Stimulated activated CD8-positive, alpha-beta memory T cell treated with anti-CD3 and anti-CD28 coated beads, Interleukin-4, amount 100 ng/mL, for 48 hours (primary cell): ENCODE measurements at regions not wholly inside any gene's neighbourhood (a gene's known extent, or its start where the extent isn't known, plus 50 kb on each side); places are given as distances from the start of the nearest gene placed in this dataset.
"Not testable (repeated sequence)": the region's sequence is repeated elsewhere in the genome, so short reads cannot be mapped to it uniquely, and the experiment has no call there.

ENCODE experiments used
- DNase-seq: peaks from one replicate; pipeline ENCODE4 v3.0.0-alpha.2; 2020

DNA sequence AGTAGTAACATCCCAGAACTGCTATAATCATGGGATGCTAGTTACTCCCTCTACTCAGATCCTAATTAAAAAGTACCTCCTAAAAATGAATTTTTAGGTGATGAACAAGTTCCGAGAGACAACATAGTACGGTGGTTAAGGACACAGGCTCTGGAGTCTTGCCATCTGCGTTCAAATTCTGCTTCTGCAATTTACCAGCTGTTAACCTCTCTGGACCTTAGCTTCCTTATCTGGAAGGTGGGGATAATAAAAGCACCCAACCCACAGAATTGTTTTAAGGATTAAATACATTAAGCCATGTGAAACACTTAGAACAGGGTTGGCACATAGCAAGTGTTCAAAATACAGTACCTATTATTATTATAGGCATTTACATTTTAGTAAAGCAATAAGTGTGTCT lies 77.5 kb upstream of the XPA start:
- DNase-seq = no peak

DNA sequence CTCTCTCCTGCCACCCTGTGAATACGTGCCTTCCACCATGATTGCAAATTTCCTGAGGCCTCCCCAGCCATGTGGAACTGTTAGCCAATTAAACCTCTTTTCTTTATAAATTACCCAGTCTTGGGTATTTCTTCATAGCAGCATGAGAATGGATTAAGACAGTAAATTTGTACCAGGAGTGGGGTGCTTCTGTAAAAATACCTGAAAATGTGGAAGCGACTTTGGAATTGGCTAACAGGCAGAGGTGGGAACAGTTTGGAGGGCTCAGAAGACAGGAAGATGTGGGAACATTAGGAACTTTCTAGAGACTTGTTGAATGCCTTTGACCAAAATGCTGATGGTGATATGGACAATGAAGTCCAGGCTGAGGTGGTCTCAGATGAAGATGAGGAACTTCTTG lies 74.3 kb upstream of the FOXE1 start:
- DNase-seq = not testable (repeated sequence)

DNA sequence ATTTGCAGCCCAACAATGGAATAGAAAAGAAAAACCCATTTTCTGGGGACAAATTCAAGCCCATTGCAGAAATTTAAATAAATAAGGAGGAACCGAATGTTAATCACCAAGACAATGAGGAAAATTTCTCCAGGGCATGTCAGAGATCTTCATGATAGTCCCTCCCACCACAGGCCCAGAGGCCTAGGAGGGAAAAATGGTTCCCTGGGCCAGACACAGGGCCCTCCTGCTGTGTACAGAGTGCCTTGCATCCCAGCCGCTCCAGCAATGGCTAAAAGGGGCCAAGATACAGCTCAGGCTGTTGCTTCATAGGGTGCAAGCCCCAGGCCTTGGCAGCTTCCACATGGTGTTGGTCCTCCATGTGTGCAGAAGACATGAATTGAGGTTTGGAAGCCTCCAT lies 73.4 kb upstream of the FOXE1 start:
- no peak for DNase-seq

DNA sequence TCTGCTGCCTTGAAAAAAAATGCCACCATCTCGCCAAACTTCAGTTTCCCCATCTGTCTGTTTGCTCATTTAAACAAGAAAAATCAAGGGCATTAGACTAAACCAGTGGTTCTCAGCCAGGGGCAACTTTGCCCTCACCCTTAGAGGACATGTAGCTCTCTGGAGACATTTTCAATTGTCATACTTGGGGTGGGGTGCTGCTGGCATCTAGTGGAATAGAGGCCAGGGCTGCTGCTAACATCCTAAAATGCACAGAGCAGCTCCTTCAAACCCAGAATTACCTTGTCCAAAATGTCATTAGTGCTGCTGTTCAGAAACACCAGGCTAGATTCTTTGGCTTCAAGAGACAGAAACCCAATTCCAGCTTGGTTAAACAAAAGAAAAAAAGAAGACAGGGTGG lies 71.1 kb upstream of the FOXE1 start:
- no peak for DNase-seq

DNA sequence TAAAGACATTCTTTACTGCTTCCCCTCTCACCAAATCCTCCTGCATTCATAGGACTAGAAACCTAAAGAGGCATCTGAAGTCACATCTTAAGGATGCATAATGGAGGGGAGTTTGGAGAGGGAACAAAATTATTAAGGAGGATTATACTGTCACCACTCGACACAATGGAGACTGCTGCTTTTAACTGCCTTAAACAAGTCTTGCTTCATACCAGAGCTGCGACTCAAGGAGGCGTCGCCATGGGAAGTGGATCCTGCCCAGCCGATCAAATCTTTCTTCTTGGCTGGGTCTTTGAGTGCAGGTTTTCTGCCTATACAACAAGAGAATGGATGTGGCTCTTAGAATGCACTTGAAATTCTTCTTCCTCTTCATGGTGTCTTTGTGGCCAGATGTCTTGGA lies 66.7 kb upstream of the FOXE1 start:
- DNase-seq = no peak

DNA sequence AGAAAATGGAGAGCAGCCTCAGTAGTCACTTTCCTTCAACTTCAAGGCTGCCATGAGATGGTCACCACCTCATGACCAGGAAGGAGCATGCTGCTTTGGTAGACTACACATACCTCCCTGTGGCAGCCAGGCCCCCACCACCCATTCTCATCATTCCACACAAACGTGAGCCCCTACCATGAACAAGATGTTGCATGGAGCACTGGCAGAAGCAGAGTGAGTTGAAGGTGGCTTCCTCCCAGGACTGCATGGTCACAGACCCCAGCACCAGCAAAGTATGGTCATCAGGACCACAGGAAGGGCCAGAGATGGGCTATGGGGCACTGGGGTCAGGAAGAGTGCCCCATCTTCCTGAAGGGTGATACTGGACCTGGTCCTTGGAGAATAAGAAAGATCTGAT lies 65.5 kb upstream of the FOXE1 start:
- no peak for DNase-seq

DNA sequence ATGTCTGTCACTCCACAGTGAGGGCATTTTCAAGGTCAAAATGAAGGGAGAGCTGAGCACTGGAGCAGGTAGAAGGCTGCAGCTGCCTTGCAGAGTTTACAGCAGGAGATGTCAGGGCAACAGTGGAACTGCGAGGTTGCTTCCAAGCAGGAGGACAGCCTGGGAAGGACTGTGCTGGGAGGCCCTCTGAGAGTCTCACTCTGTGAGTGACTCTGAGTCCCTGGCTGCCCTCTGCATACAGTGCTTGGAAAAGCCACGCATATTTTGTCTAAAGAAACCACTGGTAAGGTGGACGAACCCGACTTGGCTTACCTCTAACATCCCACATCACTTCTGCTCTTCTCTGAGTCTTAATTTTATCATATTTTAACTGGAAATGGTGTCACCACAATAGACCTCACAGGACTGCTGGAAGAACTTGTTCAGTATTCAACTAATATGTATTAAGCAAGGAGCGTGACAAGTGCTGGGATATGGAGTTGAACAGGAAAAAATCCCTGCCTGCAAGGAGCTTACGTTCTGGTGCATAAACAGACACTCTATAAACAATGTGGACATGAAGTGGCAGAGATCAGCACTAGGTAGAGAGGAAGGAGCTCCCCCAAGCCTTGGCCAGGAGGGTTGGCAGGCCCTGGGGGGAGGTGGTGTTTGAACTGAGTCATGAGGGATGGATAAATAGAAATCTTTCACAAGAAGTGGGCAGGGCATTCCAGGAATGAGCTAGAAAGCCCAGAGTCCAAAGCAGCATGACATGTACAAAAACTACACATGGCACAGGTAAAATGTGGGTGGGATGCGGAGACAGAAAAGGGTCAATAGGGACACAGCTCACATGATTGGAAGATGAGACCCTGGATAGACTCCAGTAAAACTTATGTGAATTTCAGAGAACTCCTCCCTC lies 64.0 kb upstream of the FOXE1 start:
- no peak for DNase-seq

DNA sequence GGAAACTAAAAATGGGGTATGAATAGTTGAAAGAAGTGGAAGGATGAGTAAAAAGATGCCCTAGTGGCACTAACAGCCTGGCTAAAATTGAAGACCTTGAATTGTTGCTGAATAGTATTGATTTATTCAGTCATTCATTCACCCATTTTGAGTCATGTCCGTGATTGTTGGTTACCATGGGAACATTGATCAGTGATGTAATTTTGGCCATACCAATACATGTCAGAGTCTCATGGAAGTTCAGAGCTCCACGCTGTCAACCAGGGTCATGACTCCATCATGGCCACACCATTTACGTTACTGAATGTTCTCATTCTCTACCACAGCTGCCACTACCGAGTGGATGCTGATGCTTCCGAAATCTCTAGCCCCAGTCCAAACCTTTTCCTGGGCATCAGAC lies 62.5 kb upstream of the FOXE1 start:
- DNase-seq = no peak

DNA sequence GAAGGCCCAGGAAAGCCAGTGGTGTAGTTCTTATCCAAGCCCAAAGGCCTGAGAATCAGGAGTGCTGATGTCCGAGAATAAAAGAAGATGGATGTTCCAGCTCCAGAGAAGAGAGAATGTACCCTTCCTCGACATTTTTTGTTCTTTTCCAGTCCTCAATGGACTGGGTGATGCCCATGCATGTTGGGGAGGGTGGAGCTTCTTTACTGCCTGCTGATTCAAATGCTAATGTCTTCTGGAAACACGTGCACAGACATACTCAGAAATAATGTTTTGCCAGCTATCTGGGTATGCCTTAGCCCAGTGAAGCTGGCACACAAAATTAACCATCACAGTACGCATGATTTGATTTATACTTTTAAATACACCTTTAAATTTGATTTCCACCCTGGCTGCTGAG lies 61.5 kb upstream of the FOXE1 start:
- no peak for DNase-seq

DNA sequence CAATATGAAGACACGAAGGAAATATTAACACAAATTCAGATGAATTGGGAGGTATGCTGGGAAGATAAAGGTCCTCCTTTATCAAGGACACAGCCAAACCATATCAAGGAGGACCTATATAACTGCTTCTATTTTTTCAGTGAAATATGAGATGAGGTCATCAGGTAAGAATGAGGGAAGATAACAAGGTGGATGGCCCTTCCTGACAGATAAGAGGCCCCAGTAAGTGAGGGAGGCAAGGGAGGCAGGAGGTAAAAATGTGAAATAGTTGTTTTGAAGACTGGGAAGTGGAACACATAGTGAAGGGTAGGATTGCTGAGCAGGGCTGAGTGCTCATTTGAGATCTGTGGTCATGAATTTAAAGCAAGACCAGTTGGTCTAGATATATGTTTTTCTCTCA lies 60.0 kb upstream of the FOXE1 start:
- DNase-seq = no peak

DNA sequence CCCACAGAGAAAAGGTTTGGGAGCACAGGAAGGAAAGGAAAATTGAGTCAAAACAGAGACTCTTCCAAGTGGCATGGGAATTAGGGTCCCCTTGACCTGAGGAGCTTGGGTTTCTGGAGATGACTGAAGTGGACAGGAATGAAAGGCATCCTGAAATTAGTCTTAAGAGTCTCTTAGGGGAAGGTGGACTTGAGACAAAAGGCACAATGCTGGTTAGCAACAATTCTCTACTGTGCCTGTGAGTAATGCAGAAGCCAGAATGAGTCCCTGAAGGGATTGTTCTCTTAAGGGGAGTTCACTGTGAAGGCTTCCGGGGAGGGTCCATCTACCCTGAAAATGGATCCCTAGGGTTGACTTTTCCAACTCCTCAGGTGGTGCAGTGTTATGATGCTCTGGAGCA lies 58.4 kb upstream of the FOXE1 start:
- no peak for DNase-seq

DNA sequence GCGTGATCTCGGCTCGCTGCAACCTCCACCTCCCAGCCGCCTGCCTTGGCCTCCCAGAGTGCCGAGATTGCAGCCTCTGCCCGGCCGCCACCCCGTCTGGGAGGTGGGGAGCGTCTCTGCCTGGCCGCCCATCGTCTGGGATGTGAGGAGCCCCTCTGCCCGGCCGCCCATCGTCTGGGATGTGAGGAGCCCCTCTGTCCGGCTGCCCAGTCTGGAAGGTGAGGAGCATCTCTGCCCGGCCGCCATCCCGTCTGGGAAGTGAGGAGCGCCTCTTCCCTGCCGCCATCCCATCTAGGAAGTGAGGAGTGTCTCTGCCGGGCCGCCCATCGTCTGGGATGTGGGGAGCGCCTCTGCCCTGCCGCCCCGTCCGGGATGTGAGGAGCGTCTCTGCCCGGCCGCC lies 56.9 kb upstream of the FOXE1 start:
- not testable (repeated sequence) for DNase-seq

DNA sequence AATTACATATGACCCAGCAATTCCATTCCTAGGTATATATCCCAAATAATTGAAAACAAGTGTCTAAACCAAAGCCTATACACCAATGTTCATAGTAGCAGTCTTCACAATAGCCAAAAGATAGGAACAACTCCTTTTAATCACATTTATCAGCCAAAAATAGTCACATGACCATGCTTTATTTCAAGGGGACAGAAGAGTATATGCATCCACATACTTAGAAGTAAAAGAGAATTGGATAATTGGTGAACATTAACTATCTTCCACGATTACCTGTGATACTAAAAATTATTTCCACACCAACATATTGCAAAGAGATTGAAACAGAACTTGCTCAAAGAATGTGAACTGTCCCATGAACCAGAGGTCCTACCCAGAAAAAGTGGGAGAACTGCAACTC lies 51.8 kb upstream of the FOXE1 start:
- no peak for DNase-seq

DNA sequence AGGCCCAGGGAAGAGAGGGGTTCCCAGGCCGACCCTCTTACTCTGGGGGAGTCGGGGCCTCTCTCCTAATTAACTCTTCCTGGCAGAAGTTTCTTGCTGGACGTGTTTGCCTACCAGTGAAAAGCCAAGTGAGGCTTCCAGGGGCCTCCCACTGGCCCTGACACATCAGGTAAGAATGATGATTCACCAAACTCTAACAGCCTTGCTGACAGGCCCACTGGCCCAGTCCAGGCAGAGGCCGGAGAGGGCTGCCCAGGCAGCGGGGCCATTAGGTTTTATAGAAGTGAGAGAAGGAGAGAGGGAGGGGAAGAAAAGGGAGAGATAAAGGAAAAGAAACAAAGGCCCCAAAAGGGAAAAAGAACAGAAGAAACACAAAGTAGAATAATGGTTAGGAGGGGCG lies 50.8 kb upstream of the FOXE1 start:
- no peak for DNase-seq

DNA sequence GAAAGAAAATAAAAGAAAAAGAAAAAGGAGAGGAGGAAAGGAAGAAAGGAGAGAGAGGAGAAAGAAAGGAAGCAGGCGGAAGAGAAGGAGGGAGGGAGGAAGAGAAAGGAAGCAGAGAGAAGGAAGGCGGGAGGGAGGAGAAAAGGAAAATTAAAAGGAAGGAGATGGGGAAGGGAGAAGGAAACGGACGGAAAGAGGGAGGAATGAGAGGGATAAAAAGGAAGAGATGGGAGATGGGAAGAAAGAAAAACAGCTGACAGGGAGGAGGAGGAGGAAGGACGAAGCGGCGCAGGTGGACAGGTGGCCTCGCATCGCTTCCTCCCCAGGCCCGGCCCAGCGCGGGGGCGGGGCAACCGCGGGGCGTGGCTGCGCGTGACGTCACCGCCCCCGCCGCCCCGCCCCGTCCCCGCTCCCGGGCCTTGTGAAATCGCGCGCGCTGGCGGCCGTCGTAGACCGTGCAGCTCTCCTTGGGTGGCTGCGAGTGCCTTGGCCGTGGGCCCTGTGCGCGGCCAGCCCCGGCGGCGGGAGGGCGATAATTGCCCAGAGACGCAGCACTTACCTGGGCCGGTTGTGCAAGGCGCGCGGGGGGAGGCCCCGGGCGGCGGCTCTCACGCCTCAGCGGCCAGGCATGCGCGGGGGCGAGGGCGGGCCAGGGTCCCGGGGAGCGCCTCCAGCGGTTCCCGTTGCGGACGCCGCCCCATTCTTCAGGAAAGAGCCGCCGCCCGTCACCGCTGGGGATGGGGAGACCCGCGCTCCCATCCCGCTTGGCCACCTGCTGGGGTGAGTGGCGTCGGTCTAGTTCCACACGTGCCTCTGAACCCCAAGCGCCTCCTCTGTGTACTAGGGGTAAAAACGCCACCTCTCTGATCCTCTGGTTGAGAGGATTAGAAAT lies 49.6 kb upstream of the FOXE1 start:
- peak; percentile 79 for DNase-seq
